Stimulated activated CD4-positive, alpha-beta T cell treated with anti-CD3 and anti-CD28 coated beads, Interleukin-15, amount 100 ng/mL, for 48 hours (primary cell): ENCODE measurements at regions not wholly inside any gene's neighbourhood (a gene's known extent, or its start where the extent isn't known, plus 50 kb on each side); places are given as distances from the start of the nearest gene placed in this dataset.
"Not testable (repeated sequence)": the region's sequence is repeated elsewhere in the genome, so short reads cannot be mapped to it uniquely, and the experiment has no call there.

Experiments used
- DNase-seq, 2 donors: peaks; one replicate each; pipeline ENCODE4 v3.0.0-alpha.2; 2020; ENCODE audit warnings: low read depth in 2 of 2

- DNase-seq, result no peak
Observed at GRCh38 chr7:356691-357462, 66.9 kb downstream of the FOXL3 start.

DNA sequence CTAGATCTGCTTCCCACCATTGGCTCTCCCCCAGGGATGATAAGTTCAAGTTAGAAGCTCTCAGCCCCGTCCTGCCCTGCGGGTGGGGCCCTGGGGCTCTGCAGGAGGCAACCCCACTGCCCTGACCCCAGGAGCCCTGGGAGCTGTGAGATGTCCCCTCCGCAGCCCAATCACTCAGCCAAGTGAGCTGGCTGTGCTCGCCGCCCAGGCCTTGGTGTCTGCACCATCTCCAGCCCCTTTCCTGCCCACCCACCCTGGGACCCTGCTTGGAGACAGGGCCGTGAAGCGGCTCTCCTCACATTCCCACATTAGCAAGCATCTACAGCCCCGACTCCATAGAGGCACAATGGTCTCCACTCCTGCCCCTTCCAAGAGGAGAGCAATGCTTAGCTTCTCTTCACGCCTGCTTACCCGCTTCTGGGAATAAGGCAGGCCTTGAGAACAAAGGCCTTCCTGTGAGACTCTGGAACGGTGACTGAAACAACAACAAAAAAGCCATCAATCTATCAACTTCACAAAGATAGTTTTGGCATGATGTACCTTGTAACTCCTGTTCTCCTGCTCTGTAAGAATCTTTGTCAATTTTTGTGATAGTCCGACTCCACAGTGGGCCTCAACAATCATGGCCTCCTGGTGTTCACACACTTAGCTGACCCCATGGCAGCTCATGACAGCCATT, 67.7 kb downstream of the FOXL3 start:
- no peak for DNase-seq

- no peak for DNase-seq
Observed at GRCh38 chr7:358352-358751, 68.4 kb downstream of the FOXL3 start.

DNA sequence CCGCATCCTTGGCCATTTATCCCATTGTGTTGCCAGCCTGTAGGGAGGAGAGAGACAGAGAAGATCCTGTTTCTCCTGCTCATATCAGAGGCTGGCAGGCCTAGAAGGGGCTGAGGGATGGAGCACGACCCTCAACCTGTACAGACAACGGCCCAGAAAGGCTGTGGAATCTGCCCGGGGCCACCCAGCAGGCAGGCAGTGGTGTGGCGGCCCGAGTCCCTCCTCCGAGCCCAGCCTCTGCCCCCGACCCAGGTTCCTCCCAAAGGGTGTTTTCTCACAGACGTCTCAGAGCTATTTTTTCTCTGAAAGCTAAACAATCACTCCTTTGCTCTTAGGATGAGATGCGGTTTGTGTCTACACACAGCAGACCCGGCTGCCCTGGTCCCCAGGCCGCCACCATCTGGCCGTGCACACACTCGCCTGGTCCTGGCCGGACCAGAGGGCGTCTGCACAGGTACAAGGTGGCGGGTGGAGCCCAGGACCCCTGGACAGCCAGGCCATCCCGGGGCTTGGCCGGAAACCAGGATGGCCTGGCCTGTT, 69.3 kb downstream of the FOXL3 start:
- no peak for DNase-seq

DNA sequence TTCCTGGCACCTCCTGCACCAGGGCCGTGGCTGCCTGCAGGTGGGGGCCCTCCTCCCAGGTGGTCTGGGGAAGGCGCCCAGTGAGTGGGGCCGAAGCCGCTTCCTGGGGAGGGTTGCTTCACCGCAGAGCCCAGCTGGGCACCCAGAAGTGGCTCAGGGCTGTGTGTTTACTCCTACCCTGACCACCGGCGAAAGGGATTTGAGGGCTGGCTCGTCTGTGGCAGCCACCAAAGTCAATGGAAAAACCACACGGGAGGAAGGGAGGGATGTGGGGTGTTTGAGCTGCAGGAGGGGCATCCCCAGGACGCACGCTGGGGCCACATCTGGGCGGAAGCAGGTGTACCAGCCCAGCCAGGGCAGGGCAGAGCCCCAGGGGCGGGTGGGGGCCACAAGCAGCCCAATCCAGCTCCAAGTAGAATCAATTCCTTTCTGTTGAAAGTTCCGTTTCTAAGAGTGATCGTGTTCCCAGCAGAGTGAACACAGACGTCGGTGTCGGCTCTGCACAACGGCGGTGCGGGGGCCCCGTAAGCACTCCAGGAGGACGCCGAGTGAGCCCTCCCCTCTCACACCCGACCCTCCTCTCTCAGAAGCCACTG, 69.9 kb downstream of the FOXL3 start:
- no peak for DNase-seq

DNA sequence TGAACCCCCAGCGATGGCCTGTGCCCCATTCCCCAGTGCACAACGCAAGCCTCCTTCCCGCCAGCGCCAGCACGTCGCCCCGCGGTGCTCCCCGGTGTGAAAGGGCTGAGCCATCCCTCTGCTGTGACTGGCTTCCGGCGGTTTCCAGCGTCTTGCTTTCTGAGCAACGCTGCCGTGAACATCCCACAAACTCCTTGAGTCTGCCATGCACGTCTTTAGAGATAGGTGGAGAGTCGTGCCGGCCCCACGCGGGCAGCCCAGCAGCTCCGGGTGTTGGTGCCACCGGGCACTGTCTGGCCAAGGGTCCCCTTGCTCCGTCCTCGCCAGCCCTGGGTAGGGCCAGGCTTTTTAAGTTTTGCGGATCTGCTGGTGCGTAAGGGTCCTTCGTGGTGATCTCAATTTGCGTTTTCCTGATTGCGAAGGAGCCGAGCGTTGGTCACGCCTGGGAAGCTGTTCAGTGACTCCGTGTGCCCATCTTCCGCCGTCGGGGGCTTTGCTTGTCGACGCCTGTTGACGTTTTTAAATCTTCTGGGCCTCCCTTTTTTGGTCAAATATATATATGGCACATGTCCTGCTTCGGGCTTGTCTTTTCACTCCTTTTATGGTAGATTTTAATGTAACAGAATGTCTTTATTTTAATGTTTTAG, 70.6 kb downstream of the FOXL3 start:
- peak; percentile 38 to 41 for DNase-seq

DNA sequence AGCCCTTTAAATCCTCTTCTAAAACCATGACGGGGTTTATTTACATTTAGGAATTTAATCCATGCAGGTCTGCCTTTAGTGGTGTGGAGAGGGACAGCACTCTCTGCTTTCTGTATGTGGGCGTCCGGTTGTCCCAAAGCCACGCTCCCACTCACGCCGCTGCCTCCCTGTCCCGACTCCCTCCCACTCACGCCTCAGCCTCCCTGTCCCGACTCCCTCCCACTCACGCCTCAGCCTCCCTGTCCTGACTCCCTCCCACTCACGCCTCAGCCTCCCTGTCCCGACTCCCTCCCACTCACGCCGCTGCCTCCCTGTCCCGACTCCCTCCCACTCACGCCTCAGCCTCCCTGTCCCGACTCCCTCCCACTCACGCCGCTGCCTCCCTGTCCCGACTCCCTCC, 71.2 kb downstream of the FOXL3 start:
- DNase-seq, result not testable (repeated sequence)

DNA sequence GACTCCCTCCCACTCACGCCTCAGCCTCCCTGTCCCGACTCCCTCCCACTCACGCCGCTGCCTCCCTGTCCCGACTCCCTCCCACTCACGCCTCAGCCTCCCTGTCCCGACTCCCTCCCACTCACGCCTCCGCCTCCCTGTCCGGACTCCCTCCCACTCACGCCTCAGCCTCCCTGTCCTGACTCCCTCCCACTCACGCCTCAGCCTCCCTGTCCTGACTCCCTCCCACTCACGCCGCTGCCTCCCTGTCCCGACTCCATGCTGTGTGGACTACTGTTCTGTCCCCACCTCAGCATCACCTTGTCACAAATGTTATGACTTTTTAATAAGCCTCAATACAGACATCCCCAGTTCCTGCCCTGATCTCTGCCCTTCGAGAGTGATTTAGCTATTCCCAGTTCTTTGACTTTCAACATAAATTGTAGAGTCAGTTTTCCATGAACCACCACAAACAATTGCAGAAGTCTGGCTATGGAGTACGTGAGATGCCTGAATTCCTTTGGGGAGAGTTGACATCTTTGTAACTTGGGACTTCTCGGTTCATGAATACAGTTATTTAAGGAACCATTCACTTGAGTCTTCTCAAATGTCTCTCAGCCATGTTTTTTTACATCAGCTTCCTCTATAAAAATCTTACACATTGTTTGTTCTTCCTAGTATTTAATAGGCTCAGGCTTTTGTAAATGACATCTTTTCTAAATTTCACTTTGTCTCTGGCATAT, 71.9 kb downstream of the FOXL3 start:
- DNase-seq, result no peak

DNA sequence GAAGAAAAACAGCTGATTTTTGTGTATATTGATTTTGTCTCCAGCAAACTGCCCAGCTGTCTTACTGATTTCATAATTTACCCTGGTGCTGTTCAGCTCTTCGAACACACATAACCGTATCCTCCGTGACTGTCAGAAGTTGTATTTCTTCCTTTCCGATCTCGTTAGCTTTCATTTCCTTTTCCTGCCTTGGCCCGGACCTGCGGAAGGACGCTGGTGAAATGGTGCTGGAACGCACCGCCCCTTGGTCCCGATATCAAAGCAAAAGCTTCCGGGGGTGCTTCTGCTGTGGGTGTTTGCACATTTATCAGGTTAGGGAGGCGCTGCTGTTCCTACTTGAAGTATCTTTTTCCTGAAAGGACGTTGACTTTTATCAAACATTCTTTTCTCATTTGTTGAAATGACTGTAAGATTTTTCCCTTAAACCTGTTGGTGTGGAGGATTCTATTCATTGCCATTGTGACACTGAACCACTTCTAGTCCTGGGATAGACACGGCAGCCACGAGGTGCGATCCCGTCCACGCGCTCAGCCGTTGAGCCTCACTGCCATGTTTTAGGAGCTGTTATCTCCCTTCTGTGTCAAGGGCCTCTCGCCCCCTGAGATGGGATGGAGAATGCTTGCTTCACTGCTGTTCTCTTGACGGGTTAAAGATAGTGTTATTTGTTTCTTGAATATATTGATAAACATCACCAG, 72.6 kb downstream of the FOXL3 start:
- no peak for DNase-seq

DNA sequence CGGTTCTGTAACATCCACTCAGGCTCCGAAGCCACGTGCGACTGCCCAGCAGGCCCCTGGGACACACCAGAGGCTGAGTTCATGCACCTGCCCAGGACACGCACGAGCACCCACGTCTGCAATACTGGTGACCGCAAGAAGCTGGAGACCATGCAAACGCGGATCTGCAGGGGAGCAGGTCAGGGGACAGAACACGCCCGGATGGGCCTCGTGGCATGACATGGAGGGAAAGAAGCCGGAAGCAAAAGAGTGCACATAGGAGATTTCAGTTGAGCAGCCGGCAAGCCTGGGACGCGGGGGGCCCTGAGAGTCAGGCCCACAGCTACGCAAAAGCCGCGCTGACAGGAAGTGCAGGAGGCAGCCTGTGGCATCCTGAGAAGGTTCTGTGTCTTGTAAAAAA, 73.7 kb downstream of the FOXL3 start:
- DNase-seq, result no peak

DNA sequence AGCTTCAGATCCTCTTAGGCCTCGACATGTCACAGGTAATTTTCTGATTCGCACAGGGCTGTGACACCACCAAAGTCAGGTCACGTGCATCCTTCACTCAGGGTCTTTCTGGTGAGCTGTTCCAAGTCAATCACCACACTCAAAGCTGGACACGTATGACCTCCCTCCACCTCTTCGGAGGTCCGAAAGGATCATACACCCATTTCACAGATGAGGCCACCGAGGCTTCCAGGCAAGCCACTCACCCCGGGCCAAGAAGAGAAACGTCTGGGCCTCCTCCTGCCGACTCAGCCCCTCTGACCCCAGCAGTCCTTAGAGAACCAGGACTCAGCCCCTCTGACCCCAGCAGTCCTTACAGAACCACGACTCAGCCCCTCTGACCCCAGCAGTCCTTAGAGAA, 74.6 kb downstream of the FOXL3 start:
- DNase-seq, result no peak

DNA sequence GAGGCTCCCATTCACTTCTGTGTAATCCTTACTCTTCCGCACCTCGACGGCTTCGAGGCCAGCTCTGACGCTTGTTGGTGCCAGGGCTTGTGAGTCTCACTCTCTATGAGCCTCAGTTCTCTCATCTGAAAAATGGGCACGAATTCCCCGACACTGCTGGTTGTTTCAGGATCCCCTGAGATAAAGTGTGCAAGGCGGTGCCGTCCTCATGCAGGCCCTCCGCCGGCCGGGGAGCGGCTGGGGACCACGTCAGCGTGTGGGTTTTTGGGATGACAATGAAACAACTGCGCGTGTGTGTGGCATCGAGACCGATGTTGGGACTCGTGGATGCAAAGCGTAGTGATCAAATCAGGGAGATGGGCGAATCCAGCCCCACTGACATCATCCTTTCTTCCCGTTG, 75.6 kb downstream of the FOXL3 start:
- DNase-seq, result no peak

- no peak for DNase-seq
Observed at GRCh38 chr7:366161-366803, 76.3 kb downstream of the FOXL3 start.

DNA sequence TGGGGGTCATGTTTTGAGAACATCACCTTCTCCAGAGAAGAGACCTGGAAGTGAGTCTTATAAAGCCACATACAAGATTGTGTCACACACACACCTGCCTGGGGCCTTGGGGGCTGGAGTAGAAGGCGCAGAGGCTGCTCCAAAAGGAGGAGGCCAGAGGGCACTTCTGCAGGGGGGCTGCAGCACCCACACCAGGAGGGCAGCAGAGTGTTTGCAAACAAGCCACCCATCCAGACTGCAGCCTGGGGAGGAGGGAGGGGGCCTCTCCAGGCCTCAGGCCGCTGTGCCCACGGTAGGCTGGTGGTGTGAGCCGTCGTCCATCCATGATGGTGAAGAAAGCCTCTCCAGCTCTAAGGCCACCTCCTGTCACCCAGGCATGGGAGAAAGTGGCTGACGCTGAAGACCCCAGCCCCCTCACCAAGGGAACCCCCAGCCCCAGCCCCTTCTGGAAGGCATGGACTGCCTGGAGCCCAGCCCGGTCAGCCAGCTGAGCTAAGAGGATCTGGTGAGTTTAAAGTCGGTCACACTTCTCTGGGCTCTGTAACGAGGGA, 77.5 kb downstream of the FOXL3 start:
- DNase-seq, result no peak

- DNase-seq, result no peak
Observed at GRCh38 chr7:368651-369475, 78.9 kb downstream of the FOXL3 start.

GRCh38 chr7:369476-370258, 79.7 kb downstream of the FOXL3 start:
- DNase-seq, result no peak

GRCh38 chr7:370259-370625, 80.3 kb downstream of the FOXL3 start:
- no peak for DNase-seq

- no peak for DNase-seq
Observed at GRCh38 chr7:370775-371118, 80.8 kb downstream of the FOXL3 start.
